MG63 (cell line): ENCODE measurements at regions not wholly inside any gene's neighbourhood (a gene's known extent, or its start where the extent isn't known, plus 50 kb on each side); places are given as distances from the start of the nearest gene placed in this dataset.

Experiments used
- DNase-seq: peaks from one replicate; pipeline ENCODE4 v3.0.0-alpha.2; 2020
- H3K27me3 ChIP-seq: fragments of 250-450 bp; sonication (Bioruptor Pico); 2 replicates; pipeline ENCODE4 v1.5.1; 2020; ENCODE audit warnings: mild to moderate bottlenecking, moderate library complexity
- H3K36me3 ChIP-seq: fragments of 250-450 bp; sonication (Bioruptor Pico); 2 replicates; pipeline ENCODE4 v1.5.1; 2020; ENCODE audit warnings: mild to moderate bottlenecking, moderate library complexity
- H3K4me3 ChIP-seq: fragments of 250-450 bp; sonication (Bioruptor Pico); 2 replicates; pipeline ENCODE4 v1.5.1; 2020; ENCODE audit warnings: mild to moderate bottlenecking, moderate library complexity
- H3K9me3 ChIP-seq: fragments of 250-450 bp; sonication (Bioruptor Pico); 2 replicates; pipeline ENCODE4 v1.5.1; 2020; ENCODE audit warnings: mild to moderate bottlenecking, moderate library complexity

DNA sequence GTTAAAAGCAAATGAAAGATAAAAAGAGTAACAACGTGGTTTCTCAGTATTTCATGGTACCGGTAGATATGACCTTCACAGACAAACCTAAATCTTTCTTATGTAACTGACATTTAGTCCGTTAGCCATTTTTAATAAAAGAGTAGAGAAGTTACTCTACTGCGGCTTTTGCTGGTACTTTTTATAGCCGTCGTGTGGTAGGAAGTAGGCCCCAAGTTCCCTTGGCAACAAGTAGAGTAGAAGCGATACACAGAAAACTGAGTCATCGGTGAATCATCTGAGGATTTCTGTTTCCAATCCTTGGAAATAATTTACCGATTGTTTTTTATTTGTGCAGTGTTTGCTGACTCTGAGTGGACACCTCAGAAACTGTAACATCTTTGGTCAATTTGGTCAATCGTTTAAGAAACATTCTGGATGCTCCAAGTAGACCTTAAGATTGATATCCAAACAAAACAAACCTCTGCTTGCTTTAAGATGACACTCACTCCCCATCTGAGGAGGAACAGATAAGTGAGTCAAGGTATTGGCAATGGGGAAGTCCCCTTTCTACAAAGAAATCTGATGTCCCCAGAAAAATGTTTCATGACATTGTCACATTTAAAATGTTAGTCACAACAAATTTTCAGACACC is 63.9 kb upstream of the AHR start:
- no peaks in the 10 kb centered on the region for H3K36me3 ChIP-seq

DNA sequence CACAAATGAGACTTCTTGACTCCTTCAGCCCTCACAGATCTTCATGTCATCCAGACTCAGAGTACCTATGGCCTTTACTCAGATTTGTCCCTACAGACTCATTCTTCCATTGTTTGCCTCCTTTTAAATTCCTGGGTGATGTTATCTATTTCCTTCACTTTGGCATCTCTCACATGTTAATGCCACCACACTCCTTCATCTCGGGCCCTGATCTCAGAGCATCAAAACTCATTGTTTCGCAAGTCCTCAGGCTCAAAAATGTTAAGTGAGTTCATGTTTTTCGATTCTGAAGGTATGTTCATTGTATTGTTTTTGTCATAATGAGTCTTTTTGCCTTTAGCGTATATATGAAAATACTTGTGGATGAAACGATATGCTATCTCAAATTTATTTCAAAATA is 62.3 kb upstream of the AHR start:
- no peaks in the 10 kb centered on the region for H3K36me3 ChIP-seq
- H3K4me3 ChIP-seq, result no peak overlapping the region
- H3K9me3 ChIP-seq, result no peaks in the 10 kb centered on the region; the same call in 1 of the 2 replicates
- no peak for DNase-seq
- no peaks in the 10 kb centered on the region for H3K27me3 ChIP-seq

More for the DNA sequence above, 63.9 kb upstream of the AHR start:
- Histone ChIP-seq H3K9me3 (no peaks in the 10 kb centered on the region), H3K4me3 (no peak overlapping the region), H3K27me3 (no peaks in the 10 kb centered on the region)
- DNase-seq, result peak; percentile 65

DNA sequence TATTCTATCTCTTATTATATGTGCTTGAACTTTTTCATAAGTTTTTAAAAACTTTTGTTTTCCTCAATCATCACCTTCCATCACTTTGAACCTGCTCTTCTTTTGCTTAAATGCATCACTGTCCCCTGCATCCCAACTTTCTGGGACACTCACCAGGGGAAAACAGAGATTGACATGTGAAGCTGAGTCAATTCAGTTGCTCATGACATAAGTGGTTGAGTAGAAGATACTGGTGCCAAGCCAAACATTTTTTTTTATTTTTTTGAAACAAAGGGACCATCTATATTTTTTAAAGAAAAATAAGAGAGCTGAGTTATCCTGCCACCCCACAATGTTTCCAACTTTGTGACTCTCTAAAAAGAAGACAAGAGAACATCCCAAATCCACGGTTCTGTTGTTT is 61.8 kb upstream of the AHR start:
- no peak overlapping the region for H3K4me3 ChIP-seq
- DNase-seq, result peak; percentile 9
- H3K27me3 ChIP-seq, result no peaks in the 10 kb centered on the region
- H3K9me3 ChIP-seq, result no peaks in the 10 kb centered on the region; the same call in 1 of the 2 replicates
- H3K36me3 ChIP-seq, result no peaks in the 10 kb centered on the region

DNA sequence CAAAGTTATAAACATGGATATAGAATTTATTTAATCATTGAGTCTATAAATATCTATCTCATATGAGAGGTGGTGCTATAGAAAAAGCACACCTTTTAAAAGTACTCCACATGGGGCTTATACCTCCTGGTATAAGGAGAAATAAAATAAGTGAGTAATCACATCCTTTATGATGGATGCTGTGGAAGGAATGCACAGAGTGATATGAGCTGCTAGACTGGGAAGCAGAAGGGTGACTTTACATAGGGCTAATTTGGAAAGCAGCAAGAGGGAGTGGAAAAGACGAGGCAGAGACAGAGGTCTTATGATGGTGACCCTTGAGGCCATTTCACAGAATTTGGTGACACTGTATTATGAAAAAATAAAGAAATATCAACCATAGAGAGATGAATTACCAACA is 59.4 kb upstream of the AHR start:
- no peaks in the 10 kb centered on the region for H3K27me3 ChIP-seq
- no peak for DNase-seq
- H3K36me3 ChIP-seq, result no peaks in the 10 kb centered on the region
- no peak overlapping the region for H3K4me3 ChIP-seq
- no peaks in the 10 kb centered on the region; the same call in 1 of the 2 replicates for H3K9me3 ChIP-seq

DNA sequence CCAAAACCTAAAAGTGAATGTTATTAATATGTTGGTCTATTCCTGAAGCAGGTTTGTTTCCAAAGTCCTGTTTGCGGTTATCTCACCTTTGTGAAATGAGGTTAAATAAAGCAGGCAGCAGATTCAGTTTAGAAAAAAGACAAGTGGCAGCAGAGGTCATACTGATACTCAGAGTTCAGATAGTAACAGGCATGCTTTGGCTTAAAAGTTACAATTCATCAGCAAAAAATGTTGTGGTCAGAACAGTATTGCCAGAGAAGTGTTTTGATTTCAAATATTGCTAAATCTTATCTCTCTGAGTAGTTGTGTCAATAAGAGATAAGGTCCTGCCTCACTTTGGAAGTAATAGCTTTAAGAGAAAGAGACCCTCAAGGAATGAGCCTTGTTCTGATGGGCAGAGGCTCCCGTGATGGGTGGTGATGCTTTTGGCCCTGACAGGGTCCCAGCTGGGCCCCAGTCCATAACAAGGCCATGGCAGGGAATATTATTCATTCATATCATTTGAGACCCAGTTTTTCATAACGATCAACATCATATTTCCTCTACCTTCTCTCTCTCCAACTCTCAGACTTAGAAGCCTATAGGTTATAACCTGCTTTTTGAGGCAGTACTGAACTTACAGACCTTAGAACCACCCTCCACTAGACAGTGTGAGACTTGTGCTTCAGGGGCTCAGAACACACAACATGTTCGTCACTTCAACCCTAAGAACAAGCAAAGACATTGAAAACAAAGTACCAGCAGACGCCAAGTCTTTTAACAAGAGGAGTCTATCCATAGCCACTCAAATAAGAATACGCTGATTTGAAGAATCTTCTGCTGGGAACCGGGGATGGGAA is 58.5 kb upstream of the AHR start:
- Histone ChIP-seq H3K27me3 (no peaks in the 10 kb centered on the region), H3K4me3 (no peak overlapping the region), H3K9me3 (peaks cover 2% of the 10 kb centered on the region; the same call in 1 of the 2 replicates), H3K36me3 (no peaks in the 10 kb centered on the region)
- peak; percentile 6 for DNase-seq

DNA sequence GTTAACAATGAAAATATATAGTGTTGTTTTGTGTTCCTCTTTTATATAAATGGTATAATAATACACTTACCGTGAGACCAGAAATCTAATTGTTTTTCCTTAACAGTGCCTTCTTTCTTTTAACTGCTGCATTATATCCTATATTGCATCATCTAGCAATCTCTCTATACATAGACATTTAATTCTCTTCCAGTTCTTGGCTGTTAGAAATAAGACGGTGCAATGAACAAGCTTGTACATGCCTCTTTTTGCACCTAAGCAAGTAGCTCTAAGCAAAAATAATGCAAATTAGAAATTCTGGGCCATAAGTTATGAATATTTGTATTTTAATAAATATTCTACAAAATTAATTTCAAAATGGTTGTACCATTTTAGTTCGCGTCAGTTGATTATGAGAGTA is 55.9 kb upstream of the AHR start:
- Histone ChIP-seq H3K27me3 (no peaks in the 10 kb centered on the region), H3K9me3 (peaks cover 2% of the 10 kb centered on the region; the same call in 1 of the 2 replicates), H3K36me3 (no peaks in the 10 kb centered on the region), H3K4me3 (no peak overlapping the region)
- DNase-seq, result no peak

DNA sequence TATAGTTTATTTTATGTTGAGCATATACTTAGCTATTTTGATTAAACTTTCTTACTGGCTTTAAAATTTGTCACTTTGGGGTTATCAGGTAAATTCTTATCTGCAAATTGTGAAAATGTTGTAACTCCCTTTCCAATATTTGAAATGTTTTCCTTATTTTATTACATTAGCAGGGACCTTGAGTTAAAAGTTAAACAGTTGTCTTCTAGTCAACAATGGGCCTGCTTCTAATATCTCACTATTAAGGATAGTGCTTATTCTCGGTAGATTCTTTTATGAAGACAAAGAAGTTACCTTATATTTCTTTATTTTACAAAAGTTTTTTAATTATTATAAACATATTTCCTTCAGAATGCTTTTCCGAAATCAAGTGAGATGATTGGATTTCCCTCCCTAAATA is 53.7 kb upstream of the AHR start:
- no peak for DNase-seq
- Histone ChIP-seq H3K4me3 (no peak overlapping the region), H3K9me3 (peaks cover 2% of the 10 kb centered on the region), H3K27me3 (no peaks in the 10 kb centered on the region), H3K36me3 (no peaks in the 10 kb centered on the region)

DNA sequence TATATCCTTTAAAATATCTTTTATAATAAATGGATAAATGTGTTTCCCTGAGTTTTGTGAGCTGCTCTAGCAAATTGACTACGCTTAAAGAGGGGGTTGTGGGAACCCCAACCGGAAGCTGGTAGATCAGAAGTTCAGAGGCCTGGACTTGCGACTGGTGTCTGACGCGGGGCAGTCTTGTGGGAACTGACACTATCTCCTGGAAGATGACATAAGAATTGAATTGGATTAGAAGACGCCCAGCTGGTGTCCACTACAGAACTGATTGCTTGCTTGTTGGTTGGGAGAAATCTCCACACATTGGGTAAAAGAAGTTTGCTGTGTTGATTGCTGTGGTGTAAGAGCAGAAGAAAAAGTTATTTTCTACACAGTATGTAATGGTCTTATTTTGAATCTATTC is 51.1 kb upstream of the AHR start:
- Histone ChIP-seq H3K27me3 (no peaks in the 10 kb centered on the region), H3K4me3 (no peak overlapping the region), H3K36me3 (no peaks in the 10 kb centered on the region), H3K9me3 (peaks cover 5% of the 10 kb centered on the region; the same call in 1 of the 2 replicates)
- no peak for DNase-seq

DNA sequence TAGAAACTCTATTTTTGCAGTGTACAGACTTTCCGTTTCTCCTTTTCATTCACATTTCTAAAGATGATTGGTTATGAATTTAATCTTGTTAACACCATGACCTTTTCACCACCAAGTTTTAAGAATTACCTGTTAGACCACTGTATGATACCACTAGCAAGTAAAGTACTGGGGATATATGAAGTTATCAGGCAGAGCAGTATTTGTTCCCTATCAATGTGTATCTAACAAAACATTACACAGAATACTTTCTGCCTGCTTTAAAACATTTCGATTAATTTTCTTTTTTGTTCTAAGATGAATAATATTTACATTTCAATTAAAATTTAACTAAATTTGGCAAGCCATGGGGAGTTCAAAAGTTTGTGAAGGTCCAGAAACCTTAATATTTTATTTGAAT is 49.9 kb upstream of the AHR start:
- Histone ChIP-seq H3K4me3 (no peak overlapping the region), H3K36me3 (no peaks in the 10 kb centered on the region), H3K9me3 (peaks cover 5% of the 10 kb centered on the region; the same call in 1 of the 2 replicates), H3K27me3 (no peaks in the 10 kb centered on the region)
- DNase-seq, result no peak
